Omental fat pad (tissue), 3 donors: ENCODE measurements at regions not wholly inside any gene's neighbourhood (a gene's known extent, or its start where the extent isn't known, plus 50 kb on each side); places are given as distances from the start of the nearest gene placed in this dataset.

Source experiments
- ATAC-seq: fragments of 150-250 bp; one replicate; pipeline ENCODE4 v1.9.1; 2016; ENCODE audit warnings: mild to moderate bottlenecking, moderate library complexity; ENCODE audit not compliant: low FRiP score
- DNase-seq: peaks from one replicate; pipeline ENCODE4 v3.0.0-alpha.2; 2019; ENCODE audit warnings: low spot score
- CTCF ChIP-seq, 3 donors: fragments of 450-650 bp; IDR thresholded peaks; one replicate each; pipeline ENCODE4 v1.5.1; 2016 to 2017; ENCODE audit warnings: antibody characterized with exemption in 3 of 3, mild to moderate bottlenecking in 3 of 3, moderate library complexity in 2 of 3

DNA sequence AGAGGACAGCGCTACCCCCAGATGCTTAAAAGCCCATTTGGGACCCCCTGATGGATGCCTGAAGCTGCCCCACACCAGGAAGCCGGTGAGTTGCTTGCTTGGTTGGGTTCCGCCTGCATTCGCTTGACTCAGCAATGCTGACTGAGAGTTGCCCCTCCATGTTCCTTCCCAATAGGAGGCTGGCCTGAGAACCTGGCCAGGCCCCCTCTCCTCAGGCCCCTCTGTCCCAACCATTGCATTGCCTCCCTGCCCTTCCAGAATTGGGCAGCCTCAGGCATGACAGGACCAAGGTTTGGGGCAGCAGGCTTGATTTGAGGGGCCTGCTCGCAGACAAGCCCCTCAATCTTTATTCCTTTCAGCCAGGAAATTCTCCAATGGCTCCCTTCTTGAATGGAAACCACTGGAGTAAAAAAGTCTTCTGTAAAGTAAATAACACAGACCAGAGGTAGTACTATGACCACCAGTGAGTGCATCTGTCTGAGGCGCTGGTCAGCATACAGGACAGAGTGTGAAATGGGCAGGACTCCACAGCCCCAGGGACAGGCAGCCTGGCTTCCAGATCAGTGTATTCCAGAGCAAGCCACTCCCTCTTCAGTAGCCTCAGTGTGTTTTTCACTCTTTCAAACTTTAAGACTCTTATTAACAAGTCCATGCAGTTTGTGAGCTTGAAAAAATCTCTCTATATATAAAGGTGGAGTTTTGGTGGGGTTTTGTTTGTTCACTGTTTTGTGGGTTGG, 104.7 kb downstream of the C1QL2 start:
- DNase-seq (no peak), ATAC-seq (no peak)
- TF ChIP-seq CTCF (IDR thresholded peaks at IDR 0.05): no peak

GRCh38 chr2:119051263-119051662, 107.3 kb downstream of the C1QL2 start:
- TF ChIP-seq CTCF (IDR thresholded peaks at IDR 0.05): no peak
- no peak for DNase-seq
- no peak for ATAC-seq

GRCh38 chr2:119049968-119050704, 108.1 kb downstream of the MARCO start:
- ATAC-seq (peak; percentile 94), DNase-seq (no peak)
- no peak for TF ChIP-seq CTCF (IDR thresholded peaks at IDR 0.05)
